ENCODE measurements at regions not wholly inside any gene's neighbourhood (a gene's known extent, or its start where the extent isn't known, plus 50 kb on each side); places are given as distances from the start of the nearest gene placed in this dataset.

DNA sequence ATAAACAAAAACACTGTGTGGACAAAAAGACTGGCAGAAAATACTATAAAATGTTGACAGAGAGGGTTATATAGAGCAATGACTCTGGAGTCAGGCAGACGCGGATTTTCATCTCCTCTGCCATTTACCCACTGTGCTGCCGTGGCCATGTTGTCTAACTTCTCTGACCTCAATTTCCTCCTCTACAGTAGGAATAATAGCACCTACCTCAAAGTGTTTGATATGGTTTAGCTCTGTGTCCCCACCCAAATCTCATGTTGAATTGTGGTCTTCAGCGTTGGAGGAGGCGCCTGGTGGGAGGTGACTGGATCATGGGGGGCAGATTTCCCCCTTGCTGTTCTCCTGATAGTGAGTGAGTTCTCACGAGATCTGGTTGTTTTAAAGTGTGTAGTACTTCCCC is 78.2 kb upstream of the CALN1 start:
- H3K4me3 ChIP-seq (ENCODE audit: low read depth, low read length): no peak overlapping the region
- no peak for DNase-seq (ENCODE audit: low read depth)
- TF ChIP-seq, protein P1, sequence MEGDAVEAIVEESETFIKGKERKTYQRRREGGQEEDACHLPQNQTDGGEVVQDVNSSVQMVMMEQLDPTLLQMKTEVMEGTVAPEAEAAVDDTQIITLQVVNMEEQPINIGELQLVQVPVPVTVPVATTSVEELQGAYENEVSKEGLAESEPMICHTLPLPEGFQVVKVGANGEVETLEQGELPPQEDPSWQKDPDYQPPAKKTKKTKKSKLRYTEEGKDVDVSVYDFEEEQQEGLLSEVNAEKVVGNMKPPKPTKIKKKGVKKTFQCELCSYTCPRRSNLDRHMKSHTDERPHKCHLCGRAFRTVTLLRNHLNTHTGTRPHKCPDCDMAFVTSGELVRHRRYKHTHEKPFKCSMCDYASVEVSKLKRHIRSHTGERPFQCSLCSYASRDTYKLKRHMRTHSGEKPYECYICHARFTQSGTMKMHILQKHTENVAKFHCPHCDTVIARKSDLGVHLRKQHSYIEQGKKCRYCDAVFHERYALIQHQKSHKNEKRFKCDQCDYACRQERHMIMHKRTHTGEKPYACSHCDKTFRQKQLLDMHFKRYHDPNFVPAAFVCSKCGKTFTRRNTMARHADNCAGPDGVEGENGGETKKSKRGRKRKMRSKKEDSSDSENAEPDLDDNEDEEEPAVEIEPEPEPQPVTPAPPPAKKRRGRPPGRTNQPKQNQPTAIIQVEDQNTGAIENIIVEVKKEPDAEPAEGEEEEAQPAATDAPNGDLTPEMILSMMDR (conservative IDR thresholded peaks at IDR 0.05; ENCODE audit: low read depth, low read length): no peak

DNA sequence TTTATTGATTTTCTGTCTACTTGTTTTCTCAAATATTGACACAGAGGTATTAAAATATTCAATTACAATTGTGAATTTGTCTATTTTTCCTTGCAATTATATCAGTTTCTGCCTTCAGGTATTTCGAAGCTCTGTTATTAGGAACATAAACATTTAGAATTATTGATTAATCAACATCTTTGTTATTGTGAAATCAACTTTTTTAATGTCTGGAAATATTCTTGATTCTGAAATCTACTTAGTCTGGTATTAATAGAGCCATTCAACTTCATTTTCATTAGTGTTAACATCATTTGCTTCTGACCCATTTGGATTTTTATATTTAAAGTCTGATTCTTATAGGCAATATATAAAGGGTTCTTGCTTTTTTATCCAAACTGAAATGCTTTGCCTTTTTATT is 69.8 kb upstream of the CALN1 start:
- DNase-seq (ENCODE audit: low read depth): no peak
- TF ChIP-seq, protein P1 (conservative IDR thresholded peaks at IDR 0.05; ENCODE audit: low read depth, low read length): no peak
- H3K4me3 ChIP-seq (ENCODE audit: low read depth, low read length): no peak overlapping the region

DNA sequence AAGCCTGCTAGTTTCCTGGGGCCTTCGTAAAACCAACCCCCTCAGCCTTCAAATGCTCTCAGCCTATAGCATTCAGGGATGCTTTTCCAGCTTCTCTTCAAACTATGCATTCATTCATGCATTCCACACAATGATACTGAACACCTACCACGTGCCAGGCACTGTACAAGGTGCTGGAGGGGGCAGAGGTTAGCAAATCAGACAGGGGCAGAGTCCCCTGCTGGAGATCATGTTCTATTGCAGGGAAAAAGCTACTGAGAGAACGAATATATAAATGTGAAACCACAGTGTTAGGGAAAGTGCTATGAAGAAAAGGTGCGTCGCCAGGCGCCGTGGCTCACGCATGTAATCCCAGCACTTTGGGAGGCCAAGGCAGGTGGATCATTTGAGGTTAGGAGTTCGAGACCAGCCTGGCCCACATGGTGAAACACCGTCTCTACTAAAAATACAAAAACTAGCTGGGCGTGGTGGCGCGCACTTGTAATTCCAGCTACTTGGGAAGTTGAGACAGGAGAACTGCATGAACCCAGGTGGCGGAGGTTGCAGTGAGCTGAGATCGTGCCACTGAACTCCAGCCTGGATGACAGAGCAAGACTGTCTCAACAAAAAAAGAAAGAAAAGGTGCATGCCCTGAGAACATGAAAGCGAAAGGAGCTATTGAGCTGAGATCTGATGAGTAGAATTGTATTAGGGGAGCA is 64.6 kb upstream of the CALN1 start:
- no peak for DNase-seq (ENCODE audit: low read depth)
- no peak overlapping the region for H3K4me3 ChIP-seq (ENCODE audit: low read depth, low read length)
- TF ChIP-seq, protein P1 (conservative IDR thresholded peaks at IDR 0.05; ENCODE audit: low read depth, low read length): no peak

DNA sequence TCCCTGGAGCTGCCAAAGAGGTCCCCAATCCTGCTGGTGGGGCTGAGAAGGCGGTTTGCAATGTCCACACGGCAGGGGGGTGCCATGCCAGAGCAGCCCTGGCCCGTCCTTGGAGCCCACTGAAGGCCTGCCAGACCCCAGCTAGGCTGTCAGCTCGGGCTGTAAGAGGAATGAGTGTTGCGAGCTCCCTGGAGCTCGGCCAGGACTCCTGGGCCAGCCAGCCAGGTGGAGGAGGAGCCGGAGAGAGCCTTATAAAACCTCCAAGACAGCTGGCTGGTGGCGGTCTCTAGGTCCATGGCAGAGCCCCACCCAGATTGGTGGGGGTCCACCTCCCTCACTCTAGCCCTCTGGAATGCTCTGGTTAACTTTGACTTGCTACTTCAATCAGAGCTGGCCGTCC is 55.1 kb upstream of the CALN1 start:
- no peak overlapping the region for H3K4me3 ChIP-seq (ENCODE audit: low read depth, low read length)
- TF ChIP-seq, protein P1 (conservative IDR thresholded peaks at IDR 0.05; ENCODE audit: low read depth, low read length): no peak
- DNase-seq (ENCODE audit: low read depth): no peak

DNA sequence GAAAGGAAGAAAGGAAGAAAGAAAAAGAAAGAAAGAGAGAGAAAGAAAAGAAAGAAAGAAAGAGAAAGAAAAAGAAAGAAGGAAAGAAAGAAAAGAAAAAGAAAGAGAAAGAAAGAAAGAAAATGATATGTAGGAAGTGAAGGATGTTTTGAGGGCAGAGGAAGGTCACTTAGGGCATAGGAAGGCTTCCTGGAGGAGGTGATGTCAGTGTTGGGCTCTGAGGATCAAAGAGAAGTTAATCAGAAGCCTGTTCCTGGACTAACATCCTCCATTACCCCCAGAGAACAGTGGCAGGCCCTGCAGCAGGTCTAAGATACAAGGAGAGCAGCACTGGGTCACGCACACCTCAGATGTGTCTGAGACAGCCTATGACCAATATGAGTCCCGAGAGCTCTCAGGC is 54.7 kb upstream of the CALN1 start:
- H3K4me3 ChIP-seq (ENCODE audit: low read depth, low read length): no peak overlapping the region
- TF ChIP-seq, protein P1 (conservative IDR thresholded peaks at IDR 0.05; ENCODE audit: low read depth, low read length): no peak
- no peak for DNase-seq (ENCODE audit: low read depth)

DNA sequence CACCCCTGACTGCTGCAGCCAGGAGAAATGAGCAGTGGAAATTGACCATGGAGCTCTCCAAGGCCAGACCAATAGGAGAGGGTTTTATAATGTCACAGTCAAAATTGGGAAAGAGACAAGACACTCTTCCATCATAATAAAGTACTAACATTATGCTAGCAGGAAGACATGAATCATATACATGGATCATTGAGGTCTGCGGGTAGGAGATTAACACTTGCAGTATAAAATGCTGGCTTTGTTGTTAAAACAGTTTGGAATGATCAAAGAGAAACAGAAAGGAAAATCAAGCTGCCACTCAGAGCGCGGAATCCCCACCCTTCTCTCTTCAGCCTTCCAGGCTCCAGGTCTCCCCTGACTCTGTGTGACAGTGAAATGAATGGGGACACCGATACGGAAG is 53.4 kb upstream of the CALN1 start:
- DNase-seq (ENCODE audit: low read depth): no peak
- no peak overlapping the region for H3K4me3 ChIP-seq (ENCODE audit: low read depth, low read length)
- TF ChIP-seq, protein P1 (conservative IDR thresholded peaks at IDR 0.05; ENCODE audit: low read depth, low read length): no peak

DNA sequence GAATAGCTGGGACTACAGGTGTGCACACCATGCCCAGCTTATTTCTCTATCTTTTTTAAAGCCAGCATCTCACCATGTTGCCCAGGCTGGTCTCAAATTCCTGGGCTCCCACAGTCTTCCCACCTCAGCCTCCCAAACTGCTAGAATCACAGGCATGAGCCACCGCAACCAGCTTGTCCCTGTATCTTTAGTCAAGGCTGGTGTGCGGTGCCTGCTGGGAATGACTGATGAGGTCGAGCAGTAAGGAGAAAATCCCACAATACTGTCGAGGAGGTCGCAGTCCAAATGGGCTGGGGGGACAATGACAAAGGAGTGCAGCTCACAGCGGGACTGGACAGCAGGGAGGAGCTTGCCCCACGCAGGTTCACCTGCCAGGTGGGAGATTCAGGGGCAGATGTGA is 50.2 kb upstream of the CALN1 start:
- TF ChIP-seq, protein P1 (conservative IDR thresholded peaks at IDR 0.05; ENCODE audit: low read depth, low read length): no peak
- no peak overlapping the region for H3K4me3 ChIP-seq (ENCODE audit: low read depth, low read length)
- DNase-seq (ENCODE audit: low read depth): no peak

All from choroid plexus epithelial cell (primary cell).